ENCODE measurements at regions not wholly inside any gene's neighbourhood (a gene's known extent, or its start where the extent isn't known, plus 50 kb on each side); places are given as distances from the start of the nearest gene placed in this dataset.

DNA sequence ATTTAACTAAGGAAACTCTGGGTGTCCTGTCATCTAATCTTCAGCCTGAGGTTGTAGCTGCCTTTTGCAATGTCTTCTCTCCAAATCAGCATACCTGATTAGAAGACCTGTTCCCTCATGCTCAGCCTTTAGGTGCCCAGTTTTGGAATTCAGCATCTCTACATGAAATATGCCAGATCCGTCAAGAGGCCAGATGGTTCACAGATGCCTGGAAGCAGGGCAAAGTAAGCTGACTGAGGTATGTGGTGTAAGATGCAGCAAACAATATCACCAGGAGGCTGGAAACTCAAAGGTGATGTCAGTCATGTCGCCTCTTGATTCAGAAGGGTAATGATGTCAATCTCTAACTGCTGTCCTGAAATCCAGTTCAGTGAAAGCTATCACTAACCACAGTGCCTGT lies 324.4 kb downstream of the PRELID2 start:
- DNase-seq (ENCODE audit: low read depth in 4 of 4, low spot score in 2 of 4) = no peak

- peak in 1 of 4 donors; percentile 38 for DNase-seq (ENCODE audit: low read depth in 4 of 4, low spot score in 2 of 4)
Measured at GRCh38 chr5:145510324-145510723, 324.8 kb downstream of the PRELID2 start.

DNA sequence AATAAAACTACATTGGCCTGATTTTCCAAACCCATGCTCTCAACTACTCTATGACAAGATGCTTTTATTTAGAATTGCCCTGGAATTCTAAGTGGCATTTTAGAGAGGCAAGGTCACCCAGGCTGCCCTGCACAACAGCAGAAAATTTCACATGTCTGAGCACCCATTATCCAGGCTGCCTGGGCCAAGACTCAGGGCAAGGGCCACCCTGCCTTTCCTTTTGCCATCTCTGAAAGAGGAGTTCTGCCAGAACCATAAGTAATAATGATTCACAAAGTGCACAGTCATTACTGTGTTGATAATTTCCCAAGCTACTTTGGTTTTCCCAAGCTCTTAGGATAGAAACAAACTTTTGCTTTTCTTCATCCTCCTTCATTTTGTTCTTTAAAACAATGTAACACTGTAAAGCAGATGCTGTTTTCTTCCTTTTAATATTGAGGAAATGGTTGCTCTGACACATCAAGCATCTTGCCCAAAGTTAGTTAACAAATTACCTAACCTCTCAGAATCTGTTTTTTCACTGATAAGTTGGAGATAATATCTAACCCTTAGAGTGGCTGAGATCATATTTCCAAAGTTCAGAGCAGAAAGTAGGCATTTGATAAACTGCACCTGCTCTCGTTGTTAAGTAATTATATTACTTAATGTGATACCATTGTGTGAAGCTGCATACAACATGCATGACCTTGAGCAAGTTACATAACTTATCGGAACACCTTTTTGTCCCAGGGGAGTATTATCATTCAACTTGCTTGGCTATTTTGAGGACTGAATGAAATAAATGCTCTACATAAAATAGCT lies 325.6 kb downstream of the PRELID2 start:
- DNase-seq (ENCODE audit: low read depth in 4 of 4, low spot score in 2 of 4) = no peak

GRCh38 chr5:145506185-145506850 lies 328.8 kb downstream of the PRELID2 start:
- no peak for DNase-seq (ENCODE audit: low read depth in 4 of 4, low spot score in 2 of 4)

DNA sequence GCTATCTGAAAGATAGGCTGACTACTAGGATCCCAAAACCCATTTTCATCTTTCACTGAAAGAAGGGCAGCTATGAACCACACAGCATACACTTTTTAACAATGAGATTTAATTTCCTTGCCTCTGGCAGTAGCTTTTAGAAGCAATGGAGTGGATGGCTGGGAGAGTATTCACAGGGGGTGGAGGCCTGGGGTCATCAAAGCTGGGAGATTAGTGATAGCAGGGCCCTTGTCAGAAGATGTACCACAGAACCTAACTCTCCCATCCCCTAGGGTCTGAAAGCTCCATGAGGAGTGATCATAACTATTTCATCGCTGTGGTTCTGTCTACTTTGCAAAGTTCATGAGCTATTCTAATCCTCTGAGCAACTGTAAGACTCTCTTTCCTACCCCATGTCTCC lies 332.2 kb downstream of the PRELID2 start:
- no peak for DNase-seq (ENCODE audit: low read depth in 4 of 4, low spot score in 2 of 4)

DNA sequence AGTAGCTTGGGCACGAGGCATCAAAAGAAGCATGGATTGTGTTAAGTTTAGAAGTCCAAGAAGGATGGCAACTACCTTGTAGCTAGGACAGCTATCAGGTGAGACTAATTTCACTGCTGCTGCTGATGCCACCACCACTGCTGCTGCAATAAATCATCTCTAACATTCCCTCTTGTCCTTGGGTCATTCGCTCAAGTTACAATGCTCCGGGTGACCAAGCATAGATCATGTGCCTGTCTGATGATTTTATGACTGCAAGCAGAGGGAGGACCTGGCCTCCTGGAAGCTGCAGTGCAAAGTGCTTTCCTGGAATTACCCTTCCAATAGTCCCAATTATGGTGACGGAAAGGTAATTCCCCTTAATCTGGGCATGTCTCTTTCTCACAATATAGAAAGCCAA lies 334.4 kb downstream of the PRELID2 start:
- peak in 3 of 4 donors; percentile 34 to 42 (median 39) for DNase-seq (ENCODE audit: low read depth in 4 of 4, low spot score in 2 of 4)

GRCh38 chr5:145499483-145499882 lies 335.7 kb downstream of the PRELID2 start:
- no peak for DNase-seq (ENCODE audit: low read depth in 4 of 4, low spot score in 2 of 4)

GRCh38 chr5:145497052-145497451 lies 338.1 kb downstream of the PRELID2 start:
- DNase-seq (ENCODE audit: low read depth in 4 of 4, low spot score in 2 of 4) = no peak

DNA sequence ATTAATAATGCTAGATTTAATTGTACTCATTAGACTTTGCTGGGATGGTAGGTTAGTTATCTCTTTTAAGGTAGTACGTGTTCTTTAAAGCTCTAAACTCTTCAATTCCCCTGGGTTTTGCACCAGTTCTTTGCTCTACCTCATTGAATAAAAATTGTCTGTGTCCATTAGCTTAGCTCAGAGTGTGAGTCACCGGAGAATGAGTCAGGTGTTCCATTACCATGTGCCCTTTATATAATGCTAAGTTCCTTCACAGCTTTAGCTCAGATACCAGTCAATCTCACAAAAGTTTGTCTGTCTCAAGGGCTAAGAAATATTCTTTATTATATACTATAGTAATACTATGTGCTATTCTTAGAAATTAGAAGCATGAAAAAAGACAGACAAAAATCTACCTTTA lies 339.4 kb downstream of the PRELID2 start:
- DNase-seq (ENCODE audit: low read depth in 4 of 4, low spot score in 2 of 4) = no peak

DNA sequence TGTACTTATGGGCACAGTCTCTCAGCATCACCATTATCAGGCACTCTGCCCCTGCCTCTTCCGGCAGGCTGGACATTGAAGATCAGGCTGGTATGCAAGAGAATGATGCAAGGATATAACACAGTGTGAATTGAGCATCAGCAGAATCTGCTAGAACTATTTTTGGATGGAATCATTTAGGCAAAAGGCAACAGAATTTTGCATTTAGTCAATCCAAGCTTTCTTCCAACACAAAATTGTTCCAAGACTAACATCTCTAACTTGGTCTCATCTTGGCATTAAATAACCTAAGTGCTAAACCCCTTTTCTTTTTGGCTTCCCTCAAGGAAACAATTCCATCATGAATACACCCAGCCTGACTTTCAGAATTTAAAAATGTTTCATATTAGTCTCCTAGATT lies 339.9 kb downstream of the PRELID2 start:
- no peak for DNase-seq (ENCODE audit: low read depth in 4 of 4, low spot score in 2 of 4)

DNA sequence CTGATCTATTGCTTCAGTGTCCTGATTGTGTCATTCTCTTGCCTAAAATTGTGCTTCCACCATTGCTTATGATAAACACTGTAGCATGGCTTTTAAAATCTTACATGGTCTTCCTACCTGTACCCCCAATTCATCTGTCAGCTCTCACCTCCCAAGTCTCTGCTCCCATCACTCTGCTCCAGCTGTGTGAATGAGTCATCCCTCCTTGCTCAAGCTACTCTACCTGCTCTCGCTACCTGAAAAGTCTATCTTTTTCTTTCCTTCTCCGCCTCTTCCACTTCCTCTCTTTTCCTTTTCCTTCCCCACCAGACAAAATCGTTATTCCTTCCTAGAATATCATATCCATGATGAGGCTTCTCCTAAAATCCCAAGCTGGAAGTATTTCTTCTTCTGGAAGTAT lies 341.7 kb downstream of the PRELID2 start:
- DNase-seq (ENCODE audit: low read depth in 4 of 4, low spot score in 2 of 4) = no peak

DNA sequence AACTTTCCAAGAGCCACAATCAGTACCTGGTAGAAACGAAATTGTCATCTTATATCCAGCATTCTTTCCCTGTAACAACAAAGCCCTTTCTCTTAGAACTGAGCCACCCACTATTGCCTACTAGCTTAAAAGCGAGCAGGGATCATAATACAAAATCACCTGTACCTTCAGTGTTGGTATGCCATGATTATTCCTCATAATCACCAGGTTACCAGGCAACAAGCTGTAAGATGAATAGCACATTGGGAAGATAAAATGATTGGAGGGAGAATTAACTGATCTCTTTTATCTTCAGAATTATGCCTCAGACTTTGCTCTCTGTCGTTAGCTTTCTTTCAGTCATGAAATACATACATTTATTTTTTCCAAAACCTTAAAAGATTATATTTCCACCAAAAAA lies 345.6 kb downstream of the PRELID2 start:
- no peak for DNase-seq (ENCODE audit: low read depth in 4 of 4, low spot score in 2 of 4)

GRCh38 chr5:145484158-145484557 lies 351.0 kb downstream of the PRELID2 start:
- no peak for DNase-seq (ENCODE audit: low read depth in 4 of 4, low spot score in 2 of 4)

DNA sequence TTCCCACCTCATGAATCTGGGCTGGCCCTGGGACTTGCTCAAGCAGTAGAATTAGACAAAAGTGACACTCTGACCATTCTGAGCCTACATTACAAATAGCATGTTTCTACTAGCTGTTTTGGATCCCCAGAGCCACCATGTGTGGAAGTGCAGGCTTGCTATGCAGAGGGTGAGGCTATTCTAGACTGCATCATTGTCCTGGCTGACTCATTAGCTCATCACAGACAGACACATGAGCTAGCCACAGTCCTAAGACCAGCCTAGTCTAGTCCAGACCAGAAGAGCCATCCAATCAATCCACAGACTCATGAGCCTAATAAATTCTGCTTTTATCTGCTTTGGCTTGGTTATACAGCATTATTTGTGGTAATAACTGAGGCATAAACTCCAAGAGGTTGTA lies 351.9 kb downstream of the PRELID2 start:
- DNase-seq (ENCODE audit: low read depth in 4 of 4, low spot score in 2 of 4) = no peak

GRCh38 chr5:145479857-145480256 lies 355.3 kb downstream of the PRELID2 start:
- DNase-seq (ENCODE audit: low read depth in 4 of 4, low spot score in 2 of 4) = no peak

DNA sequence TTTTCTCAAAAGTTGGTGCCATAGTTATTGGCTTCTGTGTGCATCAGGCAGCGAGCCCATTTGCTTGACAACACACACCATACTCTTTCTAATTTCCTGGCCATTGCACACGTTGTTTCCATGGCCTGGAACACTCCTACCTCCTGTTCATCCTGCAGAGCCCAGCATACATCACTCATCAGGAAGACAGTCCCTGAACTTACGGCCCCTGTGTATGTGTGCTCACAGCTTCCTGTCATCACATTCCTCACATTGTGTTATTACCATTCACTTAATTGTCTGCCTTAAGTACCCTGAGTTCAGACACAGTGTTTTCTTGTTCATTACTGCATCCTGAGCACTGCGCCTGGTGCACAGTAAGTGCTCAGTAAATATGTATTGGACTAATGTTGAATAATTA lies 355.9 kb downstream of the PRELID2 start:
- DNase-seq (ENCODE audit: low read depth in 4 of 4, low spot score in 2 of 4) = no peak

DNA sequence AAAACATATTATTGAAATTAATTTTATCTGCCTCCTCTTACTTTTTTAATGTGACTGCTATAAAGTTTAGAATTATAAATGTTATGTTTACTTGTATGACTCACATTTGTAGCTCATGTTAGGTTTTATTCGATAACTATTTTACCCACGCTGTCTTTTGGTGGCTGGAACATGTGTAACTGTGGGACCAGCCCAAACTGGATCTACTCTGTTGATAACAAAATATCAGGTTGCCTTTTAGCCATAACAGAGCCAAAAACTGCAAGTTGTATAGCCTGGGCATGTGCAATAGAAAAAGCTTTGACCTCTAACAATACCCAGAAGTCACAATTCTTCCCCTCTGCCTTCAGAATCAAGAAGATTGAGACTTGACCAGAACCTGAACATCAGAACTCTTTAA lies 356.5 kb downstream of the PRELID2 start:
- DNase-seq (ENCODE audit: low read depth in 4 of 4, low spot score in 2 of 4) = no peak

DNA sequence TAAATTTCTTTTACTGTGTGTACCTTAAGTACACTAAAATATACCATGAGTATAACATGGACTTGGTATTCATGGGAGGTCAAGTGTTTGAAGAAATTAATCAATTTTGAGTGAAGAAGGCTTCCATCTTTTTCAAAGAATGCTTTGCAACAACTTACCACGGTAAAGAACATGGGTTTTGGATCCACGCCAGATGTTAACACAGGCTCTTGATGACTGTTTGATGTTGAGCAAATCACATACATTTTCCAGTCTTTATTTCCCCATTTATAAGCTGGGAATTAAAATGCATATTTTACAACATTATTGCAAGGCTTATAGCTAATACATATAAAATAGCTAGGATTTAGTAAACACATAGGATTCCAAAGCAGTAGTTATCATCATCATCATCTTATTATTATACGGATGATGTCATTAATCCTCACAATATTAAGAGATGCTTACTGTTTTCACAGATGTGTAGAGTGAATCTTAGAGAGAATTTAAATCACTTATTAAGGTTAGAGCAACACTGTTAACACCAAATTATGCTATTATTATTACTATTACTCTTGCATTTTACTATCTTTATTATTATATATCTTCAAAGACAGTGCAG lies 362.0 kb downstream of the PRELID2 start:
- DNase-seq (ENCODE audit: low read depth in 4 of 4, low spot score in 2 of 4) = no peak

DNA sequence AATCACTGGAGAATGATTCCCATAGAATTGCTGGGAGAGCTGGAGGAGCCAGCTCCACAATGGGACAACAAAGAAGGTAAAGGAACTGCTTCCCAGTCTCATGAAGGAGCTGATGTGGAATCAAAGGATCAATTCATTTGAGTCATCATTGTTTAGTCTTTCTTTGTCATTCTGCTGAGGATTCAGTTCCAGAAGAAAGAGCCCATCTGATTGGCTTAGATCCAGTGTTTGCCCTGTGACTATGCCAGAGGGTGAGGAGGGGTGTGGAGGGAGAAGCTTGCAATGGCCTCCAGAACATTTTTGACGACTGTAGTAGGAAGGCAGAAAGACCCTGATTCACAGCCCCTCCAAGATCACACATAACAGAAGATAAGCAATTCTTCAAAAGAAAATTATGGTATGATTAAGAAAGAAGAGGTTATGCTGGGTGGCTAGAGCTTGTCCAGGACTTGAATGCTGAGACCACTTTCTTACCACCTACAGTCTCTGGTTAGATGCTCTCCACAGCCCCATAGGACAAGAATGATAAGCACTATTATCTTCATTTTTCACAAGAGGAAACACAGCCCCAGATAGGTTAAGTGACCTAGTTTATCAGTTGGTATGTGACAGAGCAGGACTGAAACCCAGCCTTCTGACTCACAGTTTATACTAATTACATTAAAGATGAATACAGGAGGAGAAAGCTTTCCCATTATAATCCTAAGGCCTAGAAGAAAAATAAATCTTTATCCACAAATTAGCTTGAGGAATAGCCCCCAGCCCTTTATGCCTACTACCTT lies 363.1 kb downstream of the PRELID2 start:
- DNase-seq (ENCODE audit: low read depth in 4 of 4, low spot score in 2 of 4) = no peak

GRCh38 chr5:145471026-145471425 lies 364.1 kb downstream of the PRELID2 start:
- no peak for DNase-seq (ENCODE audit: low read depth in 4 of 4, low spot score in 2 of 4)

DNA sequence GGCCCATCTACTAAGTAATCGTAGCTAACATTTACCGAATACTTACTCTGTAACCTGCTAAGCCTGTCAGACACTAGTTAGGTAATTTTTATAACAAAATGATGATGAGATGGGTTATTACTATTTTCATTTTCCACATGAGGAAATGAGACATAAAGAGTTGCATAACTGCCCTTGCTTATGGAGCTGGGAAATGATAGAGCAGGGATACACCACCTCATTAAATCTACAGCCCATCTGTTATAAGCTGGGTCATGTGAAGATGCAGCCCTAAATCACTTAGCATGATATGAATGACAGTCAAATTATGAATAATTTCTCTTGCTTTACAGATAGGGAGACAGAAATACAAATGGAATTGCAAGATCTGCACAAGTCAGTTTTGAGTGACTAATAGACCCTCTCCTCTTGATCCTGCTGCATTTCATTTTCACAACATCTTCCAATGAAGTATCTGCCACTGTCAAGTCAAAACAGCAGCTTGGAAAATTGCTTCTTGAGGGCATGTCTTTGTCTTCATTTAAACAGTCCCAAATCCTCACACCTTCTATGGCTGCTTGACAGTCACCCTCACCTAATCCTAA lies 364.7 kb downstream of the PRELID2 start:
- DNase-seq (ENCODE audit: low read depth in 4 of 4, low spot score in 2 of 4) = no peak
